Mesodermal cell (in vitro differentiated cells): ENCODE measurements at regions not wholly inside any gene's neighbourhood (a gene's known extent, or its start where the extent isn't known, plus 50 kb on each side); places are given as distances from the start of the nearest gene placed in this dataset.
"Not testable (repeated sequence)": the region's sequence is repeated elsewhere in the genome, so short reads cannot be mapped to it uniquely, and the experiment has no call there.

Experiments used
- H3K27ac ChIP-seq: 2 replicates; pipeline ENCODE4 v1.7.0; 2013; ENCODE audit warnings: mild to moderate bottlenecking, low read depth, low read length, moderate library complexity; ENCODE audit not compliant: severe bottlenecking
- H3K36me3 ChIP-seq: 2 replicates; pipeline ENCODE4 v1.7.1; 2013; ENCODE audit warnings: mild to moderate bottlenecking, low read length, moderate library complexity; ENCODE audit not compliant: control insufficient read depth, insufficient read depth
- H3K4me1 ChIP-seq: one replicate; pipeline ENCODE4 v1.7.1; 2013; ENCODE audit warnings: mild to moderate bottlenecking, low read length; ENCODE audit not compliant: insufficient read depth, control insufficient read depth, poor library complexity, severe bottlenecking
- H3K4me3 ChIP-seq: 2 replicates; pipeline ENCODE4 v1.7.0; 2013; ENCODE audit warnings: low read length, control low read depth, mild to moderate bottlenecking; ENCODE audit not compliant: insufficient read depth, poor library complexity, severe bottlenecking; ENCODE audit errors: extremely low read depth
- H3K9me3 ChIP-seq: 2 replicates; pipeline ENCODE4 v1.7.1; 2013; ENCODE audit warnings: mild to moderate bottlenecking, low read length, moderate library complexity; ENCODE audit not compliant: control insufficient read depth
- WGBS, 2 experiments: methylation state at CpG; one replicate each; pipeline ENCODE4 v1.1.5; 2013; ENCODE audit warnings: missing lambda C conversion rate in 2 of 2; ENCODE audit not compliant: insufficient coverage in 2 of 2; 5-methylcytosine and 5-hydroxymethylcytosine counted together

GRCh38 chr5:103389357-103389756, 130.8 kb downstream of the MACIR start:
- H3K4me3 ChIP-seq: no peak overlapping the region
- H3K4me1 ChIP-seq: peaks cover 10% of the 10 kb centered on the region
- no peak overlapping the region for H3K27ac ChIP-seq
- no peaks in the 10 kb centered on the region for H3K36me3 ChIP-seq
- no CpG with 5 or more reads among the region's 2 CpGs for WGBS, 2 experiments
- H3K9me3 ChIP-seq: no peaks in the 10 kb centered on the region

- H3K27ac ChIP-seq: no peak overlapping the region
- no peaks in the 10 kb centered on the region for H3K4me1 ChIP-seq
- H3K9me3 ChIP-seq: no peaks in the 10 kb centered on the region
- no peak overlapping the region for H3K4me3 ChIP-seq
- no peaks in the 10 kb centered on the region for H3K36me3 ChIP-seq
These were observed 127.2 kb downstream of the MACIR start for GRCh38 chr5:103385722-103386121.

GRCh38 chr5:103377638-103378037, 119.1 kb downstream of the MACIR start:
- H3K36me3 ChIP-seq, H3K4me3 ChIP-seq, H3K9me3 ChIP-seq, H3K27ac ChIP-seq, H3K4me1 ChIP-seq: not testable (repeated sequence)
- 90 to 95% methylated on average over 3 to 4 of the region's 4 CpGs for WGBS, 2 experiments

GRCh38 chr5:103375863-103376591, 117.5 kb downstream of the MACIR start:
- Histone ChIP-seq H3K4me3 (no peak overlapping the region), H3K27ac (no peak overlapping the region), H3K36me3 (no peaks in the 10 kb centered on the region), H3K4me1 (no peaks in the 10 kb centered on the region), H3K9me3 (no peaks in the 10 kb centered on the region)
- WGBS, 2 experiments: 100% methylated on average over 1 to 3 of the region's 3 CpGs

GRCh38 chr5:103375350-103375749, 116.8 kb downstream of the MACIR start:
- Histone ChIP-seq H3K4me3 (no peak overlapping the region), H3K27ac (no peak overlapping the region), H3K9me3 (no peaks in the 10 kb centered on the region), H3K36me3 (no peaks in the 10 kb centered on the region), H3K4me1 (no peaks in the 10 kb centered on the region)
- WGBS, 2 experiments: 100% methylated on average over 1 of the region's 1 CpG

- Histone ChIP-seq H3K27ac (no peak overlapping the region), H3K36me3 (no peaks in the 10 kb centered on the region), H3K4me1 (no peaks in the 10 kb centered on the region), H3K9me3 (no peaks in the 10 kb centered on the region), H3K4me3 (no peak overlapping the region)
- WGBS, 2 experiments: 83 to 88% methylated on average over 1 of the region's 4 CpGs
These were observed 116.0 kb downstream of the MACIR start for GRCh38 chr5:103374473-103374963.

- no peaks in the 10 kb centered on the region for H3K4me1 ChIP-seq
- 88 to 90% methylated on average over 5 of the region's 9 CpGs for WGBS, 2 experiments
- H3K4me3 ChIP-seq: no peak overlapping the region
- no peak overlapping the region for H3K27ac ChIP-seq
- H3K36me3 ChIP-seq: no peaks in the 10 kb centered on the region
- no peaks in the 10 kb centered on the region for H3K9me3 ChIP-seq
These were observed 115.3 kb downstream of the MACIR start for GRCh38 chr5:103373597-103374472.

- Histone ChIP-seq H3K4me3 (no peak overlapping the region), H3K36me3 (no peaks in the 10 kb centered on the region), H3K9me3 (no peaks in the 10 kb centered on the region), H3K4me1 (no peaks in the 10 kb centered on the region), H3K27ac (no peak overlapping the region)
- WGBS, 2 experiments: 83% methylated on average over 1 of the region's 2 CpGs; no CpG with 5 or more reads in 1 of the 2 experiments
These were observed 112.6 kb downstream of the MACIR start for GRCh38 chr5:103371046-103371607.

- H3K36me3 ChIP-seq: no peaks in the 10 kb centered on the region
- WGBS, 2 experiments: 100% methylated on average over 1 of the region's 2 CpGs; no CpG with 5 or more reads in 1 of the 2 experiments
- no peak overlapping the region for H3K4me3 ChIP-seq
- no peaks in the 10 kb centered on the region for H3K9me3 ChIP-seq
- no peak overlapping the region for H3K27ac ChIP-seq
- H3K4me1 ChIP-seq: no peaks in the 10 kb centered on the region
These were observed 110.9 kb downstream of the MACIR start for GRCh38 chr5:103369125-103370120.

- Histone ChIP-seq H3K9me3 (no peaks in the 10 kb centered on the region), H3K27ac (no peak overlapping the region), H3K4me1 (no peaks in the 10 kb centered on the region), H3K4me3 (no peak overlapping the region), H3K36me3 (no peaks in the 10 kb centered on the region)
- 60 to 100% methylated on average over 1 of the region's 2 CpGs for WGBS, 2 experiments
These were observed 109.1 kb downstream of the MACIR start for GRCh38 chr5:103367702-103368101.
